ENCODE measurements at regions not wholly inside any gene's neighbourhood (a gene's known extent, or its start where the extent isn't known, plus 50 kb on each side); places are given as distances from the start of the nearest gene placed in this dataset.

GRCh38 chr11:103619480-103619879 is 417.0 kb upstream of the DDI1 start:
- peak; percentile 42 for TF ChIP-seq CTCF (IDR thresholded peaks at IDR 0.05)
- TF ChIP-seq SIN3A (IDR thresholded peaks at IDR 0.05; ENCODE audit: borderline replicate concordance, insufficient read depth, low read depth, low read length) = no peak
